ENCODE measurements at regions not wholly inside any gene's neighbourhood (a gene's known extent, or its start where the extent isn't known, plus 50 kb on each side); places are given as distances from the start of the nearest gene placed in this dataset.

DNA sequence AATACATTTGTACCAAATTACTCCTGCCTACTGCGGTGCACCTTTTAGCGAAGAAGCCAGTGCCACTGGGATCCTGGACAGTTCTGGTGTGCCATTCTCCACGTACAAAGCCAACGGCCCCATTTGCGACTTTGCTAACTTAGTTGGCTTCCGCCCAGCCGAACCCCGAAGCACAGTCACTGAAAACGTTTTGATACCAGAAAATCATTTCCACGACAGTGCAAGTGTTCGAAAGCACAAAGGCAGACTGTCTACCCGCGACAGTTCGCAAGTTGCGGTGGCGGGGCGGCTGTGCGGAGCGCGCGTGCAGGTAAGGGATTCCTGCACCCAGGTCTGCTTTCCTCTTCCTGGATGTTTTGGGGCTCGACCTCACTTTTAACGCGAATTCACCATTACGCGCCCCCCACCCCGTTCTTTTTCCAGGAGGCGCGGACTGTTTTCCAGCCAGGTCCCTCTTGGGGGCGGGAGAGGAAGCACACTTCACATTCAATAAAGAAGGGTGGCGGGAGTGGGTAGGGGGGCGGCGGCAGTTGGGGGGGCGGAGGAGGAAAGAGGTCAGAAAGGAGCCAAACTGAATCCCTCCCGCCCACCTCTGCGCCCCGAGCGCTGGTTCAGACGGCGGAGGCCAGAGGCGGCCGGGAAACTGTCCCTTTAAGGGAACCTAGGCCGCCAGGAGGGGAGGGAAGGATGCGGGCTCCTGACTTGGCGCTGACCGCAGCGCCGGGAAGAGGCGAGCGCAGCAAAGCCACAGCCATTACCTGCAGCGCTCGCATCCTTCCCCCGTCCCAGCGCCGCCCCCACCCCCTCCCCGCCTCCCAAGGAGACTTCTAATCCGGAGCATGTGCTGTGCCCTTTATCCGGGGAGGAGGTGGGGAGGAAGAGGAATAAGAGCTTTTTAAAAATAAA is 107.4 kb upstream of the KCTD1 start:
- intact Hi-C loops (cut with DNase I, micrococcal nuclease), result loop anchor here (2.0 to 10.0 kb wide), 3 partner anchors 103 to 551 kb away; partner anchors contain the start of gene KCTD1 (in 1 of the 2)
- Mint-ChIP-seq H3K27ac (no peak overlapping the region), H3K4me3 (no peak overlapping the region), H3K9me3 (ENCODE audit: low read depth) (no peaks in the 10 kb centered on the region), H3K4me1 (peaks cover 12% of the 10 kb centered on the region), H3K36me3 (ENCODE audit: low read depth) (no peaks in the 10 kb centered on the region), H3K27me3 (peaks cover 67% of the 10 kb centered on the region)
- ChIA-PET CTCF (no interaction called here), POLR2A (no interaction called here)
- ATAC-seq (no peak), DNase-seq (peak; percentile 21)

DNA sequence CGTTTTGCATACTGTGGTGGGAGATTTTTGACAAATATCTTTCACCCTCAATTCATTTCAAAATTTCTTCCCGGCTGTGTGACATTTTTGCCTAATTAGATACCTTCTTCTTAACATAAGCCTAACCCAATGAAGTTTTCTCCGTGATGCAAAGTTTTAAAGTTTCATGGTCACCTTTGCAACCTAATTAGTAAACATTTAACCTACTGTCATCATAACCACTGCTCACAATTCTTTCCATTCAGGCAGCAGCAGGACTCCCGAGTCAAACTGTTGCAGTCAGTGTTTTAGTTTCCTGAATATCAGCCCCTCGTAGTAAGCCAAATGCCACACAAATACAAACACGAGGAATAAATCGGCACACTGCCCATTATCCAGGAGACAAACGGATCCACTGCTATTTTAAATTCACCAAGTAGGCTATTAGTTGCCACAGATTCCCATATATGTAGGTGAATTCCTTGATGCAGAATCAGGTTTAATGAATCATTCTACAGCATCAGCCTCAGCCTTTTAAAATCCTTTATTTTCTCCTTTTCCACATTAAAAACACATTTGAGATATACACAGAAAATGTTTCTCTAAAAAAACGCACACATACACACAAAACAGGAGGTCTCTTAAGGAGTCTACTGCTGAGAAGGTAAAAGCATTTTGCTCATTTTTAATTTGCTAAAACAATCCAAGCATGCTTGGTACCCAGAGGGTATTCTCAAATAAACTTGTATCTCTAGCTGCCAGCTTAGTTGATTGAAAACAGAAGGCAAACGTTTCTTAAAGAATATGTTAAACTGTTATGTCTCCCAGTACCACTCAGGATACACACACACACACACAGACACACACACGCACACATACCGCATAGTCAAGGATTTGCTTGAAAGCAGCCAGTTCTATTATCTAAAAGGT is 106.5 kb upstream of the KCTD1 start:
- Mint-ChIP-seq H3K27me3 (peaks cover 69% of the 10 kb centered on the region), H3K4me3 (no peak overlapping the region), H3K27ac (no peak overlapping the region), H3K9me3 (ENCODE audit: low read depth) (no peaks in the 10 kb centered on the region), H3K36me3 (ENCODE audit: low read depth) (no peaks in the 10 kb centered on the region), H3K4me1 (peaks cover 12% of the 10 kb centered on the region)
- POLR2A ChIA-PET, result no interaction called here
- DNase-seq, result no peak
- ATAC-seq, result no peak
- intact Hi-C loops (cut with DNase I, micrococcal nuclease), result loop anchor here (5.0 to 10.0 kb wide), 3 partner anchors 103 to 733 kb away; no protein-coding TSS in a partner anchor
- CTCF ChIA-PET, result no interaction called here

DNA sequence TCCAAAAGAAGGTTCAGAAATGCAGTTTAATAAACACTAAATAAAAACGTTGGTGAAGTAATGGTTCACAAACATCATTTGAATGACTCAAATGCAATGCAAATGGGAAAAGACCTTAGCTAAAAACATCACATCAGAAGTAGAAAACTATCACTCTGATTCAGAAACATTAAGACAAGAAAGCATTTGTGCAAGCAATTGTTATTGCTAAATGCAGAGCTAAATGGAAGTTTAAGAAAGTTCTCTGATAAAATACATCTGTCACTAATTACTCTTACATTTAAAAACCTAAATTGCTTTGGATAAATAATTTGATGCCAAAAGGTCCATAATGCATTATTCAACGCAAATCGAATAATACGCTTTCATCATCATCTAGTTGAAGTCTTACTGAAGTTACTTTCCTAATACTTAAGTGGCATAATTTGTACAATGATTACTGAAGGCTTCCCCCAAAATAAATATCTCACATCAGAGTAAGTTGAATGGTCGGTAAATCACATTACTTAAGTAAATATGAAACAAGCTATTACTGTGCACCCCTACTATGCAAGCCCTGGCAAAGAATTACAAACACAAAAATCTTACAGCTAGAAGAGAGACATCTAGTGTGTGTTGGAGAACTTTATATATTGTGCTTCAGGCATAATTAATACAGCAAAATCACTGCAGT is 105.7 kb upstream of the KCTD1 start:
- no peak for ATAC-seq
- intact Hi-C loops (cut with DNase I, micrococcal nuclease), result loop anchor here in 1 of 2 experiments (5.0 to 10.0 kb wide), 2 partner anchors 549 to 732 kb away; no protein-coding TSS in a partner anchor
- Mint-ChIP-seq H3K27me3 (peaks cover 65% of the 10 kb centered on the region), H3K9me3 (ENCODE audit: low read depth) (no peaks in the 10 kb centered on the region), H3K4me1 (peaks cover 12% of the 10 kb centered on the region), H3K36me3 (ENCODE audit: low read depth) (no peaks in the 10 kb centered on the region), H3K27ac (no peak overlapping the region), H3K4me3 (no peak overlapping the region)
- ChIA-PET CTCF (interaction anchor here (0.6 kb wide), 1 partner anchor 263 kb away, joined by 3 read pairs; no protein-coding TSS in a partner anchor), POLR2A (no interaction called here)
- no peak for DNase-seq

DNA sequence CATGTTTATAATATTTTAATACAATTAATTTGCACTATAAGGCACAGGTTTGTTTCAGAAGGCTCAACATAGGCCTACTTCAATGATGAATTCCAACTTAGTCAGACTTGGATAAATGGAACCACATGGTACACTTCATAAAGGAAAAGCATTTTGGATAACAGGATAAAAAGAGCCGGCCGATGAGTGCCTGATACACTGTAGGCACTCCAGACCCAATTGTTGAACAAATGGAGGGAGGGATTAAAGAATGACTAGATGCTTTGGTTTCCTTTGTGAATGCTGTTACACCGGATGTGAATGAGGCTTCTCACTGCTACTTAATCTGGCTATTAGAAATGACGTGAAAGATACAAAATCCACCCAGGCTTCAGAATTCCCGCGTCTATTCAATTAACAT is 104.1 kb upstream of the KCTD1 start:
- H3K27me3 Mint-ChIP-seq, result peaks cover 52% of the 10 kb centered on the region
- H3K9me3 Mint-ChIP-seq (ENCODE audit: low read depth), result no peaks in the 10 kb centered on the region
- ATAC-seq (no peak), DNase-seq (no peak)
- H3K36me3 Mint-ChIP-seq (ENCODE audit: low read depth), result no peaks in the 10 kb centered on the region
- H3K27ac Mint-ChIP-seq, result no peak overlapping the region
- CTCF ChIA-PET, result interaction anchor here (1.2 kb wide), 1 partner anchor 269 kb away, joined by 3 read pairs; no protein-coding TSS in a partner anchor
- H3K4me3 Mint-ChIP-seq, result no peak overlapping the region
- intact Hi-C loops (cut with DNase I, micrococcal nuclease), result loop anchor here in 1 of 2 experiments (5.0 to 10.0 kb wide), 2 partner anchors 548 to 730 kb away; no protein-coding TSS in a partner anchor
- peaks cover 9% of the 10 kb centered on the region for H3K4me1 Mint-ChIP-seq
- POLR2A ChIA-PET, result no interaction called here

DNA sequence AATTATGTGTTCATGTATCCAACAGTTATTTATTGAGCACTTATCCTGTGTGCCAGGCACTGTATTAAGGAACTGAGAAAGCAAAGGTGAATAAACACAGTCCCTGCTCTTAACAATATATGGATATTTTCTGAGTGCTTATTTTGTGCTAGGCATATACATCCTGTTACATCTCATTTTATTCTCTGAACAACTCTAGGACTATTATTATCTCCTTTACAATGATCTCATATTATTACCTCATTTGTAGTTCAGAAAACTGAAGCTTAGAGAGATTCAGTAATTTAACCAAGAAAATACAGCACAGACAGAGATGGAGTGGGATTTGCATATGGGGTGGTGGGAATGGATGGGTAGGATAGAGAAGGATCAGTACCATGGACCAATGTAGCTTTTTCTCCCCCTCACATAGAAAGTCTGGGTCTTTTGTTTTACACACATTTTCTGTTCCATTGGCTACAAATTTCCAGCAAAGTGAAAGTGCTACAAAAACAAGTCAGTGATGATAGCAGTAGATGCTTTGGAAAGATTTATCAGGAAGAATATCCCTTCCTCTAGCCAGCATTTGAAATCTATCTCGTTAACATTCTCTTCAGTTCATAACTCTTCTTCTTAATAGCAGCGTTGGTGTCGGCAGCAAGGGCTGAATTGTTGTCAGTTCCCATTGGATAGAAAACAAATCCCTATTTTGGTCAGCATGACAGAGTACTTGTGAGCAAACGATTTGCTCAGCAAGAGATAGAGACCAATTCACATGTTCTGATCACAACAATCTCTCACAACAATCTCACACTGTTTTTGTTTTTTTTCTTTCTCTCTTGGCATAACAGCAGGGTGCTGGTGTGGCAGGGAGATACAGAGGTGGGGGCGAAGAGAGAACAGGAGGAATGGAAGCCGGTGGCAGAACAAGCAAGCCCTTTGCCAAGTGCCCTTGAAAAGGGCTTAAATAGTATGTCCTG is 102.2 kb upstream of the KCTD1 start:
- peaks cover 2% of the 10 kb centered on the region for H3K4me1 Mint-ChIP-seq
- DNase-seq (no peak), ATAC-seq (no peak)
- CTCF ChIA-PET, result interaction anchor here (2.1 kb wide), 1 partner anchor 267 kb away, joined by 9 read pairs; no protein-coding TSS in a partner anchor
- POLR2A ChIA-PET, result no interaction called here
- no peak overlapping the region for H3K27ac Mint-ChIP-seq
- intact Hi-C loops (cut with DNase I, micrococcal nuclease), result loop anchor here in 1 of 2 experiments (5.0 to 10.0 kb wide), 2 partner anchors 546 to 728 kb away; no protein-coding TSS in a partner anchor
- H3K36me3 Mint-ChIP-seq (ENCODE audit: low read depth), result no peaks in the 10 kb centered on the region
- no peak overlapping the region for H3K4me3 Mint-ChIP-seq
- H3K9me3 Mint-ChIP-seq (ENCODE audit: low read depth), result no peaks in the 10 kb centered on the region
- H3K27me3 Mint-ChIP-seq, result peaks cover 45% of the 10 kb centered on the region

DNA sequence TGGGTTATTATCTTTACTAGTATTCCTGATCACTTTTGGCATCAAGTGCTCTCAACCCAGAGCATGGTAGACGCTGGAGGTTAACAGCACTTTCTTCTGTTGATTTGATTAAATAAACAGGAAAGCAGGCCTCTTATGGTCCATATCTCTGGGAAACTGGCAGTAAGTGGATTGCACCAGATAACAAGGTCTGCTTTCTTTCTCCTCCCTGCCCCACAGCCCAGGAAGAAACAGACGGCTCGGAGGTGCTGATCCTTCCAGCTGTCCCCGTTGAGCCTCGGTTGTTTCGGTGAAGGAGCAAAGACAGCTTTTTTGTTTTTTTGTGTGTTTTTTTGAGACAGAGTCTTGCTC is 100.8 kb upstream of the KCTD1 start:
- Mint-ChIP-seq H3K27me3 (peaks cover 32% of the 10 kb centered on the region), H3K4me1 (no peaks in the 10 kb centered on the region), H3K27ac (no peak overlapping the region), H3K36me3 (ENCODE audit: low read depth) (no peaks in the 10 kb centered on the region), H3K4me3 (no peak overlapping the region), H3K9me3 (ENCODE audit: low read depth) (no peaks in the 10 kb centered on the region)
- DNase-seq (no peak), ATAC-seq (no peak)
- ChIA-PET CTCF (interaction anchor here (0.8 to 2.1 kb wide), 3 partner anchors 28 to 265 kb away, joined by 3 to 9 read pairs (median 3); no protein-coding TSS in a partner anchor), POLR2A (no interaction called here)
- intact Hi-C loops (cut with DNase I, micrococcal nuclease), result loop anchor here (1.0 to 5.0 kb wide), 4 partner anchors 242 to 342 kb away; no protein-coding TSS in a partner anchor

DNA sequence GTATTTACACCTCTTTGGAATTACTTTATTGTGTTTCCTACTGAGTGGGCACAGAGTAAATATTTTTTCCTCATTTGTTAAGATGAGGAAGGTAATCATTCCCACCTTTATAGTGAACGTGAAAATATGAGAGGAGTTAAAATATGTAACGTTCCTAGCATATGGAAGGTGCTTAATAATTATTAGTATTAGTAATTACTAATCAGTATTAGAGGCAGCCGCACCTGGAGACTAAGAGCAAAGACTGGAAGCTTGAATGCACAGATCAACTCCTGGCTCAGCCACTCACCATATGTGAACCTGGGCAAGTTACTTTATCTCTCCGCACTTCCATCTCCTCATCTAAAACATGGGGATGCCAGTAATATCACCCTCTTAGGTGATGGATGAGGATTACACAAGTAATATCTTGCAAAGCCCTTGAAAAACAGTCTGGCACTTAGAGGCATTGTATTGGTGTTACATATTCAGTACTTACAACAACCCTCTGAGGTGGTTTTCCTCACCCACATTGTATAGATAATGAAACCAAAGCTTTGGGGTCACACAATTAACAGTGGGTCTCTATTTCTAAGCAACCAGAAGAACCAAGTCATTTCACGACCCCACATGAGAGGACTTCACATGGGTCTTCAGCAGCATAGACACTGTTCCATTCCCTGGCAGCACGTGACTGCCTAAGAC is 100.3 kb upstream of the KCTD1 start:
- DNase-seq, result no peak
- H3K27me3 Mint-ChIP-seq, result peaks cover 31% of the 10 kb centered on the region
- H3K27ac Mint-ChIP-seq, result no peak overlapping the region
- intact Hi-C loops (cut with DNase I, micrococcal nuclease), result loop anchor here (1.0 to 5.0 kb wide), 4 partner anchors 241 to 341 kb away; no protein-coding TSS in a partner anchor
- H3K4me3 Mint-ChIP-seq, result no peak overlapping the region
- H3K4me1 Mint-ChIP-seq, result no peaks in the 10 kb centered on the region
- H3K36me3 Mint-ChIP-seq (ENCODE audit: low read depth), result no peaks in the 10 kb centered on the region
- ChIA-PET POLR2A (no interaction called here), CTCF (interaction anchor here (1.0 to 2.1 kb wide), 2 partner anchors 28 to 265 kb away, joined by 3 to 9 read pairs; no protein-coding TSS in a partner anchor)
- no peaks in the 10 kb centered on the region for H3K9me3 Mint-ChIP-seq (ENCODE audit: low read depth)
- no peak for ATAC-seq

DNA sequence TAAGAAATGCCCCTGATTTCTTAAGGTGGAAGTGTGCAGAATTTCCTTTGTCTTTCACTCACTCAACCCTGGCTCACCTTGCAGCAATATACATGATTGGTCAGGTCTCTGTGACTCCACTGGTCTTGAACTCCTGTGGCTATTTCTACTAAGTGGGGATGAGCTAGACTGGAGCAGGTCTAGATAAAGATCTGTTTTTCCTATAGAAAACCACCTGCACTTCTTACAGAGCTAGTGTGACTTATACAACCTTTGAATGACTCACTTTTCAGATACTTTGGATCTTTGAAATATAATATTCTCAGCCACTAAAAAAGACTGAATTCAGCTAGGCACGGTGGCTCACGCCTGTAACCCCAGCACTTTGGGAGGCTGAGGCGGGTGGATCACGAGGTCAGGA is 98.5 kb upstream of the KCTD1 start:
- Mint-ChIP-seq H3K4me1 (no peaks in the 10 kb centered on the region), H3K27me3 (peaks cover 23% of the 10 kb centered on the region), H3K36me3 (ENCODE audit: low read depth) (no peaks in the 10 kb centered on the region), H3K27ac (no peak overlapping the region), H3K4me3 (no peak overlapping the region), H3K9me3 (ENCODE audit: low read depth) (no peaks in the 10 kb centered on the region)
- ChIA-PET POLR2A (no interaction called here), CTCF (interaction anchor here (0.6 to 1.7 kb wide), 5 partner anchors 11 to 313 kb away, joined by 3 to 4 read pairs (median 4); no protein-coding TSS in a partner anchor)
- DNase-seq (no peak), ATAC-seq (no peak)
- intact Hi-C loops (cut with DNase I, micrococcal nuclease), result loop anchor here in 1 of 2 experiments (5.0 kb wide), 1 partner anchor 240 kb away; no protein-coding TSS in a partner anchor

DNA sequence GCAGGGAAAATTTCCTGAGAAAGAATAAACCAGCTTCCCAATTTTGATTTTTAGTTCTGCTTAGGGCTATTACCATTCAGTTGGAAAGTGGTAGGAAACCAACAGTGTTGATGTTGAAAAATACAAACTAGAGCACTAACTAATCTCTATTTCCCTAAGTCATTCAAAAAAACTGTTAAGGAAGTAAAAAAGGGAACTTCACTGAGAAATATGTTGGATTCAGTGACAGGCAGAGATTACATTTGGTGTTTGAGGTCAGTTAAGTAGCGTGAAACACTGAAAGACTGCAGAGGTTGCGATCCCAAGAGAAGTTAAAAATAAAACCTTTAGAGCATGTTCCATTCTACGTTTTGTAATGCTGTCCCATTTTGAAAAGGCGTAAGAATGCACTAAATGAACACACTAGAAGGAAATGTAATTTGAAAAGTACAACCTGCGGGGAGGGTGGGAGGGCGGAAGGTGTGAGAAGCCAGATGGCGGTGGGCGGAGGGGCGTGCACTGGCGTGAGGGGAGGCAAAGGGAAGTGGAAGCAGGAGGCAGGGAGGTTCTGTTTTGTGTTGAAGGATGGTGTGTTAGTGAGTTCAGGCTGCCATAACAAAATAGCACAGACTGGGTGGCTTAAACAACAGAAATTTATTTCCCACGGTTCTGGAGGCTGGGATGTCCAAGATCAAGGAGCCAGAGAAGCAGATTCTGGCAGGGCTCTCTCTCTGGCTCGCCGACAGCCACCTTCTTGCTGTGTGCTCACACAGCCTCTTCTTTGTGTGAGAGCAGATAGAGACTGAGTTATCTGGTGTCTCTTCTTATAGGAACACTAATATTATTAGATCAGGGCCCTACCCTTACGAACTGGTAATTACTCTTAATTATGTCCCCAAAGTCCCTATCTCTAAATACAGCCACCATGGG is 94.3 kb upstream of the KCTD1 start:
- H3K36me3 Mint-ChIP-seq (ENCODE audit: low read depth), result no peaks in the 10 kb centered on the region
- POLR2A ChIA-PET, result no interaction called here
- CTCF ChIA-PET, result no interaction called here
- H3K27ac Mint-ChIP-seq, result no peak overlapping the region
- intact Hi-C loops (cut with DNase I, micrococcal nuclease), result no loop called here
- no peak overlapping the region for H3K4me3 Mint-ChIP-seq
- DNase-seq, result no peak
- no peak for ATAC-seq
- no peaks in the 10 kb centered on the region for H3K4me1 Mint-ChIP-seq
- no peaks in the 10 kb centered on the region for H3K9me3 Mint-ChIP-seq (ENCODE audit: low read depth)
- H3K27me3 Mint-ChIP-seq, result peaks cover 10% of the 10 kb centered on the region

Measured in activated CD4-positive, alpha-beta T cell treated with anti-CD3 and anti-CD28 coated beads for 36 hours (primary cell).